Upper lobe of right lung (tissue), 1 donor: ENCODE measurements at regions not wholly inside any gene's neighbourhood (a gene's known extent, or its start where the extent isn't known, plus 50 kb on each side); places are given as distances from the start of the nearest gene placed in this dataset.

Source experiments
- ATAC-seq: fragments of 200-7000 bp; cut with Tn5 transposase; one replicate; pipeline ENCODE4 v1.9.1; 2020; ENCODE audit warnings: mild to moderate bottlenecking, moderate library complexity
- DNase-seq: peaks from one replicate; pipeline ENCODE4 v3.0.0-alpha.2; 2020
- H3K27ac ChIP-seq: fragments of 200-600 bp; one replicate; pipeline ENCODE4 v1.8.0; 2022
- H3K27me3 ChIP-seq: fragments of 200-600 bp; one replicate; pipeline ENCODE4 v1.8.0; 2022; ENCODE audit warnings: mild to moderate bottlenecking
- H3K36me3 ChIP-seq: fragments of 200-600 bp; one replicate; pipeline ENCODE4 v1.8.0; 2022
- H3K4me1 ChIP-seq: fragments of 200-600 bp; one replicate; pipeline ENCODE4 v1.8.0; 2022
- H3K4me3 ChIP-seq: fragments of 200-600 bp; one replicate; pipeline ENCODE4 v1.8.0; 2022; ENCODE audit warnings: mild to moderate bottlenecking
- H3K9me3 ChIP-seq: fragments of 200-600 bp; one replicate; pipeline ENCODE4 v1.8.0; 2022
- CTCF ChIP-seq: fragments of 200-600 bp; IDR thresholded peaks from one replicate; pipeline ENCODE4 v1.8.0; 2022; ENCODE audit warnings: antibody characterized with exemption
- intact Hi-C: fragments of 100-400 bp; cut with DNase I; formaldehyde crosslinking; loops from one replicate; pipeline ENCODE4 v1.11.0; 2022
- donor health status: DM: no; HTN: yes; CAD: no; lungs with severe emphysema.

DNA sequence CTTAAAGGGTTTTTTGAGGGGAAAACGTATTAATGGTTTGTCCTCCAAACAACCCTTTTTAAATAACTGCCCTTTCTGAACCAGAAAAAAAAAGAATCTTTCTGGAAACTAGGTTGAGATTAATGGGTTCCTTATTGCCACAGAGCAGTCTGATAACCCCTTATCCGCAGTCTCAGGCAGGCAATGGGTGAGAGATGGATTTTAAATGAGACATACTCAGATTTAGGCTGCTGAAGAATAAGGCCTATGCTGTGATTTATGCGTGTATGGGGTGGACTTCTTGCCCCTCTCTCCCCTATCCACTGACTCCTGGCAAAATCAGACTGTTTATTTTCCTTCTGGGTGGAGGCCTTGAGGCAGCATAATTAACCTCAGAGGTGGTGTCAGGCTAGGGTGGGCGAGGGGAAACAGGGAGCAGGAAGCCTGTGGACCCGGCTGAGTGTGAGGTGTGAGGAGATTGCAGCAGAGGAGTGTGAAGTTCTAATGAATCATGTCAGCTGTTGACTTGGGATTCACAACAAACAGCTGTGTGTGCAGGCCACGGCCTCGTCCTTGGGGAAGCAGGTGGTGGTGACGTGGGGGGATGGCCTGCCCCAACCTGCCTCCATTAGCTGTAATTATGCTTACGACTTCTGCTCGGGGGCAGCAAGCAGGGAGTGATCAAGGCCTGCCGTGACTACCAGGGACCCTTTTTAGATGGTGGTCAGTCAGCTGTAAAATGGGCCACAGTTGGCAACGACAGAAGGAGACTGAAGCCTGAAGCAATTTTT is 196.4 kb downstream of the SEMA6A start:
- no peak for ATAC-seq

DNA sequence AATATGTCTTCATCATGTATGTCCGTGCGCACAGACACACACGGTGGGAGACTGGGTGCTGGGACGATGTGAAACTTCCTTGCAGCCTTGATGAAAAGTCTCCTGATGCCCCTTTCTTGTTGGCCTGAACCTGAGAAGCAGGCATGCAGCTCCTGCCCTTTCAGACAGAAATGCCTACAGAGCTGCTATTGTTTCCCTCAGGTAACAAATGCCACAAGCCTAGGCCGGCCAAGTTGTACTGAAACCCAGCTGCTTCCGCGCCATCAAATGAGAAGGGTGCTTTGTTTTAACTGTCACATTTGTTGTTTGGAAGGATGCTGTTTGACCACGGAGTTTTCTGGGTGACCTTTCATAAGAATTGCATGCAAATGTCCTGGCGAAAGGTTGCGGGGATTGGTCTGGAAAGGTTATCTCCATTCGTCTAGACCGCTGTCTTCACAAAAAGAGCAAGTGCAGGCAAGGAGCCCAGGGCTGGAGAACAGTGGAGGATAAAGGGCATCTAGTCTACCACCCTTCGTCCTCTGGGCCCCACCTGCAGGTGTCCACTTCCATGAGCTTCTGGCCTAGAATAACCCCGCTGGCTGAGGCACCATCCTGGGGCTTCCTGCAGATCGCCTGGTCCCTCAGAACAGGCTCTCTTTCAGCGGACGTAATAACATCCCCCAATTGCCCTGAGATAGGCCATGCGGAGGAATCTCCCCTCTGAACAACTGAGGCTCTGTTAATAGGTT is 197.2 kb downstream of the SEMA6A start:
- ATAC-seq (no peak), DNase-seq (no peak)
- Histone ChIP-seq H3K27me3 (no peaks in the 10 kb centered on the region), H3K36me3 (no peaks in the 10 kb centered on the region), H3K4me1 (no peaks in the 10 kb centered on the region), H3K27ac (no peak overlapping the region), H3K9me3 (no peaks in the 10 kb centered on the region), H3K4me3 (no peak overlapping the region)
- TF ChIP-seq CTCF: no peak
- intact Hi-C loops: no loop called here

More for the DNA sequence above, 196.4 kb downstream of the SEMA6A start:
- Histone ChIP-seq H3K36me3 (no peaks in the 10 kb centered on the region), H3K9me3 (no peaks in the 10 kb centered on the region), H3K27me3 (no peaks in the 10 kb centered on the region), H3K4me3 (no peak overlapping the region), H3K4me1 (no peaks in the 10 kb centered on the region), H3K27ac (no peak overlapping the region)
- no peak for DNase-seq
- TF ChIP-seq CTCF: no peak
- intact Hi-C loops: no loop called here

DNA sequence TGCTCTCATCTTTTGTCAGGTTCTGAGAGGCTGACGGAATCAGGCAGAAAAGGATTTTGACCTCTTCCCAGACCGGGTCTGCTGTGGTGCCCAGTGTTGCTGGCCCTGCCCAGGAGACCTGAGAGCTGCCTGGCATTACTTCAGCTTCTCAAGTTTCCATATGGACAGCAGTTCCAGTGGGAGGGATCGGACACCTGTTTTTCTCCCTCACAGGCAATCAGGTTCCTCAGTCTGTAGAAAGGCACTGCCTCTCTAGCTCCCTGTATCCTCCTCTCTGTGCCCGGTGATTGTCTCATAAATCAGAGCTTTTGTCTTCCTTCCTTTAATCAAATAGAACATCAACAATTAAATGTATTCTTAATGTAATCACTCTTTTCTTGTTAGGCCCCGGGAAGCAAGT is 198.7 kb downstream of the SEMA6A start:
- no peaks in the 10 kb centered on the region for H3K27me3 ChIP-seq
- peak; percentile 19 for ATAC-seq
- no peak overlapping the region for H3K4me3 ChIP-seq
- no peaks in the 10 kb centered on the region for H3K9me3 ChIP-seq
- H3K4me1 ChIP-seq: no peaks in the 10 kb centered on the region
- no peak for DNase-seq
- no peaks in the 10 kb centered on the region for H3K36me3 ChIP-seq
- no peak for TF ChIP-seq CTCF
- H3K27ac ChIP-seq: no peak overlapping the region
- intact Hi-C loops: no loop called here

GRCh38 chr5:116374434-116374852 is 200.2 kb downstream of the SEMA6A start:
- TF ChIP-seq CTCF: no peak

GRCh38 chr5:116372931-116373597 is 201.6 kb downstream of the SEMA6A start:
- intact Hi-C loops: no loop called here
- no peak for TF ChIP-seq CTCF
- Histone ChIP-seq H3K4me1 (no peaks in the 10 kb centered on the region), H3K27ac (no peak overlapping the region), H3K4me3 (no peak overlapping the region), H3K27me3 (no peaks in the 10 kb centered on the region), H3K9me3 (no peaks in the 10 kb centered on the region), H3K36me3 (no peaks in the 10 kb centered on the region)
- DNase-seq (no peak), ATAC-seq (no peak)

More at GRCh38 chr5:116374434-116374852, 200.2 kb downstream of the SEMA6A start:
- Histone ChIP-seq H3K9me3 (no peaks in the 10 kb centered on the region), H3K27me3 (no peaks in the 10 kb centered on the region), H3K4me1 (no peaks in the 10 kb centered on the region), H3K4me3 (no peak overlapping the region), H3K27ac (no peak overlapping the region), H3K36me3 (no peaks in the 10 kb centered on the region)
- DNase-seq: no peak
- intact Hi-C loops: no loop called here
- ATAC-seq: no peak
